GM18520 (cell line): ENCODE measurements at regions not wholly inside any gene's neighbourhood (a gene's known extent, or its start where the extent isn't known, plus 50 kb on each side); places are given as distances from the start of the nearest gene placed in this dataset.

Experiments
- ATAC-seq: cut with Tn5 transposase; IDR thresholded peaks from one replicate; pipeline ENCODE4 v1.9.1; 2021; ENCODE audit not compliant: unreplicated experiment

- ATAC-seq: no peak
Observed at GRCh38 chr2:12050396-12050795, 304.0 kb downstream of the LPIN1 start.

- no peak for ATAC-seq
Observed at GRCh38 chr2:12051831-12052230, 305.4 kb downstream of the LPIN1 start.

- no peak for ATAC-seq
Observed at GRCh38 chr2:12052796-12053195, 306.4 kb downstream of the LPIN1 start.

- ATAC-seq: no peak
Observed at GRCh38 chr2:12054956-12055618, 308.7 kb downstream of the LPIN1 start.

GRCh38 chr2:12057436-12058166, 311.2 kb downstream of the LPIN1 start:
- peak; percentile 50 for ATAC-seq

- no peak for ATAC-seq
Observed at GRCh38 chr2:12059616-12060441, 313.4 kb downstream of the LPIN1 start.

- ATAC-seq: no peak
Observed at GRCh38 chr2:12060886-12061285, 314.5 kb downstream of the LPIN1 start.

- no peak for ATAC-seq
Observed at GRCh38 chr2:12061286-12062052, 315.0 kb downstream of the LPIN1 start.

GRCh38 chr2:12062053-12062395, 315.6 kb downstream of the LPIN1 start:
- no peak for ATAC-seq

GRCh38 chr2:12063210-12063609, 316.8 kb downstream of the LPIN1 start:
- ATAC-seq: no peak

GRCh38 chr2:12064153-12064552, 317.7 kb downstream of the LPIN1 start:
- no peak for ATAC-seq

GRCh38 chr2:12066116-12066515, 319.7 kb downstream of the LPIN1 start:
- ATAC-seq: no peak

GRCh38 chr2:12066986-12067385, 320.6 kb downstream of the LPIN1 start:
- no peak for ATAC-seq

GRCh38 chr2:12068796-12069538, 322.5 kb downstream of the LPIN1 start:
- no peak for ATAC-seq

GRCh38 chr2:12070153-12070552, 323.7 kb downstream of the LPIN1 start:
- no peak for ATAC-seq

GRCh38 chr2:12070581-12070980, 324.1 kb downstream of the LPIN1 start:
- ATAC-seq: no peak

GRCh38 chr2:12071318-12071717, 324.9 kb downstream of the LPIN1 start:
- no peak for ATAC-seq

- no peak for ATAC-seq
Observed at GRCh38 chr2:12073217-12073852, 326.9 kb downstream of the LPIN1 start.

- ATAC-seq: no peak
Observed at GRCh38 chr2:12074126-12074844, 327.9 kb downstream of the LPIN1 start.
